CD14-positive monocyte (primary cell): ENCODE measurements at regions not wholly inside any gene's neighbourhood (a gene's known extent, or its start where the extent isn't known, plus 50 kb on each side); places are given as distances from the start of the nearest gene placed in this dataset.
A peak's percentile ranks its signal among the peaks of the same experiment; 100 is the strongest.

Source experiments
- DNase-seq, 3 donors: peaks; one replicate each; pipeline ENCODE4 v3.0.0-alpha.2; 2011 to 2022
- H2AFZ ChIP-seq: 2 replicates; pipeline ENCODE4 v1.6.0; 2012; ENCODE audit warnings: mild to moderate bottlenecking, low read depth, low read length, inconsistent platforms; ENCODE audit not compliant: insufficient read depth, poor library complexity, severe bottlenecking
- H3K27ac ChIP-seq, 2 donors: 1 replicate in 1 of 2; 2 replicates in 1 of 2; pipeline ENCODE4 v1.5.1; 2012 to 2013; ENCODE audit warnings: low read length in 2 of 2, control low read depth in 1 of 2, inconsistent platforms in 1 of 2, low read depth in 1 of 2, mild to moderate bottlenecking in 1 of 2
- H3K27me3 ChIP-seq, 2 donors: one replicate each; pipeline versions ENCODE4 v1.6.0 to v1.6.1; 2011 to 2013; ENCODE audit warnings: low read length in 2 of 2; ENCODE audit not compliant: control insufficient read depth in 2 of 2, insufficient read depth in 2 of 2
- H3K36me3 ChIP-seq, 2 donors: replicated peaks in 1 of 2; 1 replicate in 1 of 2; 2 replicates in 1 of 2; pipeline versions ENCODE4 v1.5.1 to v1.6.1; 2012 to 2013; ENCODE audit warnings: low read length in 2 of 2, control low read depth in 1 of 2, inconsistent platforms in 1 of 2, mild to moderate bottlenecking in 1 of 2; ENCODE audit not compliant: insufficient read depth in 2 of 2, control insufficient read depth in 1 of 2
- H3K4me1 ChIP-seq, 2 donors: 1 replicate in 1 of 2; 2 replicates in 1 of 2; pipeline versions ENCODE4 v1.5.1 to v1.6.1; 2012 to 2013; ENCODE audit warnings: low read length in 2 of 2, control low read depth in 1 of 2, inconsistent platforms in 1 of 2, mild to moderate bottlenecking in 1 of 2, moderate library complexity in 1 of 2; ENCODE audit not compliant: insufficient read depth in 2 of 2, control insufficient read depth in 1 of 2
- H3K4me2 ChIP-seq: replicated peaks from 2 replicates; pipeline ENCODE3; 2012; ENCODE audit warnings: low read length, moderate library complexity, mild to moderate bottlenecking; ENCODE audit not compliant: poor library complexity, severe bottlenecking; ENCODE audit errors: extremely low read depth
- H3K4me3 ChIP-seq, 3 experiments: fragments of 200-600 bp in 1 of 3; sonication (generic) in 1 of 3; replicated peaks in 1 of 3; 1 replicate in 2 of 3; 2 replicates in 1 of 3; pipeline ENCODE4 v1.5.1; 2011 to 2013; ENCODE audit warnings: low read length in 3 of 3, mild to moderate bottlenecking in 3 of 3, control low read depth in 2 of 3, low read depth in 2 of 3, inconsistent platforms in 1 of 3, moderate library complexity in 1 of 3
- H3K79me2 ChIP-seq: 2 replicates; pipeline ENCODE4 v1.6.0; 2012; ENCODE audit warnings: mild to moderate bottlenecking, control low read depth, inconsistent platforms, low read length, moderate library complexity; ENCODE audit not compliant: insufficient read depth
- H3K9ac ChIP-seq: 2 replicates; pipeline ENCODE4 v1.6.0; 2017; ENCODE audit warnings: low read length, mild to moderate bottlenecking; ENCODE audit not compliant: insufficient read depth, poor library complexity, severe bottlenecking
- H3K9me3 ChIP-seq, 2 donors: replicated peaks in 1 of 2; 1 replicate in 1 of 2; 2 replicates in 1 of 2; pipeline versions ENCODE4 v1.5.1 to v1.6.1; 2012 to 2013; ENCODE audit warnings: low read length in 2 of 2, control low read depth in 1 of 2; ENCODE audit not compliant: control insufficient read depth in 1 of 2, insufficient read depth in 1 of 2
- H4K20me1 ChIP-seq: 2 replicates; pipeline ENCODE4 v1.6.0; 2012; ENCODE audit warnings: mild to moderate bottlenecking, low read length, control low read depth, moderate library complexity; ENCODE audit not compliant: insufficient read depth
- H3K27ac Mint-ChIP-seq, 7 donors: one replicate each; pipeline ENCODE4 v1.8.0; 2020; ENCODE audit warnings: mild to moderate bottlenecking in 7 of 7, mixed read lengths in 7 of 7, moderate library complexity in 6 of 7, inconsistent platforms in 2 of 7
- H3K27me3 Mint-ChIP-seq, 3 donors: one replicate each; pipeline ENCODE4 v1.8.0; 2021 to 2022; ENCODE audit warnings: low read depth in 3 of 3, mild to moderate bottlenecking in 3 of 3, mixed read lengths in 3 of 3, moderate library complexity in 3 of 3, inconsistent platforms in 1 of 3
- H3K36me3 Mint-ChIP-seq, 2 donors: one replicate each; pipeline ENCODE4 v1.8.0; 2020; ENCODE audit warnings: mixed read lengths in 2 of 2, inconsistent platforms in 1 of 2, mild to moderate bottlenecking in 1 of 2
- H3K4me1 Mint-ChIP-seq: one replicate; pipeline ENCODE4 v1.8.0; 2020; ENCODE audit warnings: mild to moderate bottlenecking, mixed read lengths
- H3K4me3 Mint-ChIP-seq, 2 donors: one replicate each; pipeline ENCODE4 v1.8.0; 2020; ENCODE audit warnings: mild to moderate bottlenecking in 2 of 2, mixed read lengths in 2 of 2, moderate library complexity in 1 of 2
- H3K9me3 Mint-ChIP-seq, 7 donors: one replicate each; pipeline ENCODE4 v1.8.0; 2020 to 2022; ENCODE audit warnings: mixed read lengths in 7 of 7, mild to moderate bottlenecking in 6 of 7, moderate library complexity in 6 of 7, inconsistent platforms in 2 of 7
- WGBS: methylation state at CpG from one replicate; pipeline ENCODE4 v1.1.5; 2013; ENCODE audit warnings: missing lambda C conversion rate; ENCODE audit not compliant: insufficient coverage; 5-methylcytosine and 5-hydroxymethylcytosine counted together
- intact Hi-C, 2 donors: fragments of 100-400 bp; cut with micrococcal nuclease; formaldehyde crosslinking; loops; one replicate each; pipeline versions ENCODE4 v1.15.0 to v1.15.1; 2023
- TF ChIP-seq, protein P1 (sequence below): fragments of 200-600 bp; IDR thresholded peaks from one replicate; pipeline ENCODE4 v1.8.0; 2022; ENCODE audit warnings: antibody characterized with exemption, mild to moderate bottlenecking

DNA sequence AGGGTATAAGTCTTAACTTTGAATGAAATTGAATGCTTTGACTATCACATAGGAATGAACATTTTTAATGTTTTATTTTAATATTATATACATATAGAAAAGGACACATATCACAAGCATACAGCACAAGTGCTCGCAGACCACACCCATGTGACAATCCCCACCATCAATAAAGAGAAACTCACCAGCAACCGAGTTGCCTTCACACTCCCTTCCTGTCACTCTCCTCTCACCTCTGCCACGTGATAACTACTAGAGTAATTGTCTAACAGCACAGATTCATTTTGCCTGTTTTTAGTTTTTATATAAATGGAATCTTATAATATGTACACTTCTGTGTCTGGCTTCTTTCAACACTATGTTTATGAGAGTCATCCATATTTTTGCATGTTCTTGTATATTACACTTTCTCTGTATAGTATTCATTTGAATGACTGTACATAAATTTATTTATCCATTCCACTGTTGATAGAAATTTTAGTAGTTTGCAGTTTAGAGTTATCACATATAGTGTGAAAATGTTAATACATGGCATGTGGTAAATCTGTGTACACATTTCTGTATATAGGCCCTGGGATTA lies 304.9 kb upstream of the DUSP10 start:
- Histone ChIP-seq H3K4me1 (peaks cover 2 to 7% of the 10 kb centered on the region in 2 donors), H3K36me3 (no peaks in the 10 kb centered on the region), H3K79me2 (no peaks in the 10 kb centered on the region), H4K20me1 (no peaks in the 10 kb centered on the region), H3K9me3 (no peaks in the 10 kb centered on the region), H3K4me3 (no peak overlapping the region), H3K4me2 (no peak overlapping the region), H2AFZ (no peak overlapping the region), H3K9ac (no peak overlapping the region), H3K27ac (no peak overlapping the region), H3K27me3 (no peaks in the 10 kb centered on the region)
- TF ChIP-seq, protein P1, sequence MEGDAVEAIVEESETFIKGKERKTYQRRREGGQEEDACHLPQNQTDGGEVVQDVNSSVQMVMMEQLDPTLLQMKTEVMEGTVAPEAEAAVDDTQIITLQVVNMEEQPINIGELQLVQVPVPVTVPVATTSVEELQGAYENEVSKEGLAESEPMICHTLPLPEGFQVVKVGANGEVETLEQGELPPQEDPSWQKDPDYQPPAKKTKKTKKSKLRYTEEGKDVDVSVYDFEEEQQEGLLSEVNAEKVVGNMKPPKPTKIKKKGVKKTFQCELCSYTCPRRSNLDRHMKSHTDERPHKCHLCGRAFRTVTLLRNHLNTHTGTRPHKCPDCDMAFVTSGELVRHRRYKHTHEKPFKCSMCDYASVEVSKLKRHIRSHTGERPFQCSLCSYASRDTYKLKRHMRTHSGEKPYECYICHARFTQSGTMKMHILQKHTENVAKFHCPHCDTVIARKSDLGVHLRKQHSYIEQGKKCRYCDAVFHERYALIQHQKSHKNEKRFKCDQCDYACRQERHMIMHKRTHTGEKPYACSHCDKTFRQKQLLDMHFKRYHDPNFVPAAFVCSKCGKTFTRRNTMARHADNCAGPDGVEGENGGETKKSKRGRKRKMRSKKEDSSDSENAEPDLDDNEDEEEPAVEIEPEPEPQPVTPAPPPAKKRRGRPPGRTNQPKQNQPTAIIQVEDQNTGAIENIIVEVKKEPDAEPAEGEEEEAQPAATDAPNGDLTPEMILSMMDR: no peak
- peaks cover 0 to 4% (median 3%) of the 10 kb centered on the region in 3 donors for H3K27me3 Mint-ChIP-seq
- H3K36me3 Mint-ChIP-seq: no peaks in the 10 kb centered on the region
- DNase-seq: no peak
- intact Hi-C loops: no loop called here
- H3K27ac Mint-ChIP-seq: peak overlapping the region in 1 of 7 donors; percentile 52
- no CpG with 5 or more reads among the region's 3 CpGs for WGBS
- H3K9me3 Mint-ChIP-seq: peaks cover 0 to 6% (median 0%) of the 10 kb centered on the region in 7 donors
- peaks cover 17% of the 10 kb centered on the region for H3K4me1 Mint-ChIP-seq
- no peak overlapping the region for H3K4me3 Mint-ChIP-seq

DNA sequence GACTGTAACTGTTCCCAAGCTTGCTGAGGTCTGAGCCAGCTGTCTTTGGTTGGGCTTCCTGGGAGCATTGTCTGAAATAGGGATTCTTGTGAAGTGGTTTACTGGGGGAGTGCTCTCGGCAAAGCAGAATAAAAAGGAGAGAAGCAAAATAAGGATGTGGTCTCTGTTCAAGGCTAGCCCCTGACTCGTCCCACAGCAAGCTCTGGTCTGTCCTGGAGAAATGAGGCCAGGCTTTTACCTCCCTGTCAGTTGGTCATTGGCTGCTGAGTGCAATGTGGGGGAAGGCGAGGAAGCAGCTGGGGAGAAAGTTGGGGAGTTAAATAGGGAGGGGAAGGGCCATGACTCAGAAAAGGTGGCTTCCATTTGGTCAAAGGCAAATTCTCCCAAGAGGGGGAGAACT lies 303.9 kb upstream of the DUSP10 start:
- Mint-ChIP-seq H3K36me3 (no peaks in the 10 kb centered on the region), H3K9me3 (peaks cover 0 to 6% (median 0%) of the 10 kb centered on the region in 7 donors), H3K27ac (no peak overlapping the region), H3K4me1 (peaks cover 17% of the 10 kb centered on the region), H3K27me3 (peaks cover 0 to 4% (median 3%) of the 10 kb centered on the region in 3 donors), H3K4me3 (no peak overlapping the region)
- Histone ChIP-seq H3K9me3 (no peaks in the 10 kb centered on the region), H4K20me1 (no peaks in the 10 kb centered on the region), H3K36me3 (no peaks in the 10 kb centered on the region), H3K9ac (no peak overlapping the region), H3K27ac (no peak overlapping the region), H3K27me3 (no peaks in the 10 kb centered on the region), H2AFZ (no peak overlapping the region), H3K4me3 (no peak overlapping the region), H3K4me2 (no peak overlapping the region), H3K4me1 (peaks cover 2 to 7% of the 10 kb centered on the region in 2 donors), H3K79me2 (no peaks in the 10 kb centered on the region)
- intact Hi-C loops: no loop called here
- TF ChIP-seq, protein P1: no peak
- no peak for DNase-seq
- 64% methylated on average over 2 of the region's 3 CpGs for WGBS
